GM23338 (cell line): ENCODE measurements at regions not wholly inside any gene's neighbourhood (a gene's known extent, or its start where the extent isn't known, plus 50 kb on each side); places are given as distances from the start of the nearest gene placed in this dataset.

Experiments used
- ATAC-seq: fragments of 200-7000 bp; cut with Tn5 transposase; 3 replicates; pipeline ENCODE4 v1.9.1; 2020
- DNase-seq: peaks from one replicate; pipeline ENCODE4 v3.0.0-alpha.2; 2015; ENCODE audit warnings: low spot score
- H2AFZ ChIP-seq: fragments of 200-600 bp; sonication (generic); 2 replicates; pipeline ENCODE4 v1.8.0; 2016; ENCODE audit warnings: antibody characterized with exemption, mild to moderate bottlenecking, moderate library complexity
- H3F3A ChIP-seq: fragments of 200-600 bp; sonication (generic); replicated peaks from 2 replicates; pipeline ENCODE4 v1.8.0; 2017; ENCODE audit warnings: antibody characterized with exemption, mixed run types, low read depth
- H3K27ac ChIP-seq: fragments of 200-600 bp; sonication (generic); 2 replicates; pipeline ENCODE4 v1.6.1; 2016; ENCODE audit warnings: low read depth
- H3K27me3 ChIP-seq: fragments of 200-600 bp; sonication (generic); 2 replicates; pipeline ENCODE4 v1.8.0; 2016; ENCODE audit warnings: mild to moderate bottlenecking, mixed run types, moderate library complexity; ENCODE audit not compliant: insufficient read depth
- H3K36me3 ChIP-seq: fragments of 200-600 bp; sonication (generic); 2 replicates; pipeline ENCODE4 v1.8.0; 2016; ENCODE audit warnings: mild to moderate bottlenecking; ENCODE audit not compliant: insufficient read depth
- H3K4me1 ChIP-seq: fragments of 200-600 bp; sonication (generic); 2 replicates; pipeline ENCODE4 v1.8.0; 2016; ENCODE audit warnings: mild to moderate bottlenecking, moderate library complexity; ENCODE audit not compliant: insufficient read depth
- H3K4me2 ChIP-seq: fragments of 200-600 bp; sonication (generic); 2 replicates; pipeline ENCODE4 v1.7.1; 2017; ENCODE audit warnings: mixed run types
- H3K4me3 ChIP-seq: fragments of 200-600 bp; sonication (generic); 2 replicates; pipeline ENCODE4 v1.6.1; 2016; ENCODE audit warnings: mixed run types
- H3K79me2 ChIP-seq: fragments of 200-600 bp; sonication (generic); replicated peaks from 2 replicates; pipeline ENCODE4 v1.8.0; 2017; ENCODE audit warnings: mild to moderate bottlenecking; ENCODE audit not compliant: insufficient read depth
- H3K9me2 ChIP-seq: fragments of 200-600 bp; sonication (generic); 2 replicates; pipeline ENCODE4 v1.8.0; 2017; ENCODE audit not compliant: insufficient read depth
- H4K20me1 ChIP-seq: fragments of 200-600 bp; sonication (generic); replicated peaks from 2 replicates; pipeline ENCODE4 v1.8.0; 2017; ENCODE audit warnings: mild to moderate bottlenecking; ENCODE audit not compliant: insufficient read depth
- H3K27ac Mint-ChIP-seq: 2 replicates; pipeline ENCODE4 v1.8.0; 2020; ENCODE audit warnings: inconsistent platforms, mild to moderate bottlenecking, moderate library complexity, mixed read lengths
- H3K27me3 Mint-ChIP-seq: 3 replicates; pipeline ENCODE4 v1.8.0; 2022; ENCODE audit warnings: low read depth, mild to moderate bottlenecking, moderate library complexity, mixed read lengths, inconsistent platforms; ENCODE audit not compliant: insufficient read depth, poor library complexity
- H3K36me3 Mint-ChIP-seq: 3 replicates; pipeline ENCODE4 v1.8.0; 2021; ENCODE audit warnings: low read depth, mild to moderate bottlenecking, inconsistent platforms, moderate library complexity, mixed read lengths
- H3K4me1 Mint-ChIP-seq: 3 replicates; pipeline ENCODE4 v1.8.0; 2020; ENCODE audit warnings: mild to moderate bottlenecking, inconsistent platforms, mixed read lengths
- H3K4me3 Mint-ChIP-seq: 3 replicates; pipeline ENCODE4 v1.8.0; 2021; ENCODE audit warnings: moderate library complexity, mild to moderate bottlenecking, inconsistent platforms, mixed read lengths
- H3K9me3 Mint-ChIP-seq: 3 replicates; pipeline ENCODE4 v1.8.0; 2020; ENCODE audit warnings: moderate library complexity, mild to moderate bottlenecking, inconsistent platforms, mixed read lengths
- CREB1 ChIP-seq: fragments of 250-450 bp; sonication (Bioruptor Pico); IDR thresholded peaks from 2 replicates; pipeline ENCODE4 v1.5.0; 2020; ENCODE audit warnings: low read depth, mild to moderate bottlenecking, moderate library complexity
- CTCF ChIP-seq, 2 experiments: fragments of 200-600 bp in 1 of 2; sonication (generic) in 1 of 2; conservative IDR thresholded peaks; 2 replicates each; pipeline versions ENCODE4 v1.5.1 to v1.6.1; 2016 to 2017; ENCODE audit warnings: antibody characterized with exemption in 2 of 2, low read depth in 2 of 2, mild to moderate bottlenecking in 2 of 2, moderate library complexity in 1 of 2
- ETS1 ChIP-seq: IDR thresholded peaks from 2 replicates; pipeline ENCODE4 v1.6.1; 2016; ENCODE audit warnings: antibody characterized with exemption
- EZH2 ChIP-seq: fragments of 200-600 bp; sonication (generic); IDR thresholded peaks from one replicate; pipeline ENCODE4 v1.8.0; 2017; ENCODE audit warnings: antibody characterized with exemption, mild to moderate bottlenecking, low read depth; ENCODE audit not compliant: unreplicated experiment
- EZH2phosphoT487 ChIP-seq: fragments of 200-600 bp; sonication (generic); IDR thresholded peaks from one replicate; pipeline ENCODE4 v1.8.1; 2018; ENCODE audit warnings: antibody characterized with exemption; ENCODE audit not compliant: unreplicated experiment
- JUNB ChIP-seq: IDR thresholded peaks from one replicate; pipeline ENCODE4 v1.6.1; 2016; ENCODE audit warnings: antibody characterized with exemption; ENCODE audit not compliant: unreplicated experiment
- NANOG ChIP-seq: IDR thresholded peaks from 2 replicates; pipeline ENCODE4 v1.6.1; 2016; ENCODE audit warnings: antibody characterized with exemption, borderline replicate concordance
- POLR2AphosphoS5 ChIP-seq: IDR thresholded peaks from 2 replicates; pipeline ENCODE4 v1.6.1; 2016; ENCODE audit warnings: antibody characterized with exemption, low read depth
- REST ChIP-seq: IDR thresholded peaks from one replicate; pipeline ENCODE4 v1.6.1; 2018; ENCODE audit warnings: antibody characterized with exemption; ENCODE audit not compliant: unreplicated experiment
- STAT1 ChIP-seq: IDR thresholded peaks from one replicate; pipeline ENCODE4 v1.6.1; 2016; ENCODE audit warnings: antibody characterized with exemption; ENCODE audit not compliant: unreplicated experiment
- ZNF114 ChIP-seq: fragments of 250-450 bp; sonication (Bioruptor Pico); IDR thresholded peaks from 2 replicates; pipeline ENCODE4 v1.5.0; 2020; ENCODE audit warnings: mild to moderate bottlenecking, moderate library complexity
- ZNF331 ChIP-seq: fragments of 250-450 bp; sonication (Bioruptor Pico); IDR thresholded peaks from 2 replicates; pipeline ENCODE4 v1.5.0; 2020; ENCODE audit warnings: low read depth, mild to moderate bottlenecking, moderate library complexity
- ZNF462 ChIP-seq: fragments of 250-450 bp; sonication (Bioruptor Pico); IDR thresholded peaks from 2 replicates; pipeline ENCODE4 v1.5.0; 2020; ENCODE audit warnings: mild to moderate bottlenecking, moderate library complexity

GRCh38 chr7:10767771-10768170 is 205.9 kb upstream of the PHF14 start:
- no peaks in the 10 kb centered on the region for H3K36me3 Mint-ChIP-seq
- H3K79me2 ChIP-seq = no peaks in the 10 kb centered on the region
- H3K27me3 Mint-ChIP-seq = no peaks in the 10 kb centered on the region
- H2AFZ ChIP-seq = no peak overlapping the region
- no peaks in the 10 kb centered on the region for H3K9me3 Mint-ChIP-seq
- ATAC-seq (no peak), DNase-seq (no peak)
- no peak overlapping the region for H3K27ac Mint-ChIP-seq
- no peaks in the 10 kb centered on the region for H3F3A ChIP-seq
- H3K4me3 Mint-ChIP-seq = no peak overlapping the region
- H3K4me2 ChIP-seq = no peak overlapping the region
- H4K20me1 ChIP-seq = no peaks in the 10 kb centered on the region
- no peaks in the 10 kb centered on the region for H3K27me3 ChIP-seq
- no peak overlapping the region for H3K4me3 ChIP-seq
- no peaks in the 10 kb centered on the region for H3K9me2 ChIP-seq
- no peaks in the 10 kb centered on the region for H3K36me3 ChIP-seq
- H3K27ac ChIP-seq = no peak overlapping the region
- TF ChIP-seq JUNB (no peak), CREB1 (no peak), NANOG (no peak), ETS1 (no peak), ZNF114 (CRISPR knock-in tag) (no peak), EZH2 (no peak), ZNF331 (CRISPR knock-in tag) (no peak), ZNF462 (no peak), STAT1 (no peak), REST (no peak), CTCF (conservative IDR thresholded peaks at IDR 0.05; ENCODE audit: low read depth in 2 of 2) (no peak), POLR2AphosphoS5 (no peak), EZH2phosphoT487 (no peak)
- H3K4me1 Mint-ChIP-seq = peaks cover 2% of the 10 kb centered on the region; the same call in 1 of the 3 replicates
- peaks cover 2% of the 10 kb centered on the region; the same call in 1 of the 2 replicates for H3K4me1 ChIP-seq
